ENCODE measurements at regions not wholly inside any gene's neighbourhood (a gene's known extent, or its start where the extent isn't known, plus 50 kb on each side); places are given as distances from the start of the nearest gene placed in this dataset.

GRCh38 chr1:199221371-199222150, 582.7 kb downstream of the PTPRC start:
- H3K27me3 ChIP-seq (ENCODE audit: control insufficient read depth, insufficient read depth, low read length): no peaks in the 10 kb centered on the region
- H3K4me1 ChIP-seq (ENCODE audit: control insufficient read depth, insufficient read depth, low read length): no peaks in the 10 kb centered on the region
- DNase-seq (ENCODE audit: low read depth, low spot score): no peak
- ChIA-PET POLR2A (no interaction called here), CTCF (interaction anchor here (1.1 kb wide), 1 partner anchor 284 kb away, joined by 3 read pairs; no protein-coding TSS in a partner anchor)
- H3K36me3 ChIP-seq (ENCODE audit: control insufficient read depth, insufficient read depth, low read length): no peaks in the 10 kb centered on the region
- intact Hi-C loops (cut with micrococcal nuclease; ENCODE audit: unreplicated experiment): no loop called here
- H3K4me3 ChIP-seq (ENCODE audit: low read depth in 2 of 2, low read length in 2 of 2): no peak overlapping the region
- no peaks in the 10 kb centered on the region for H3K9me3 ChIP-seq (ENCODE audit: control insufficient read depth, insufficient read depth, low read depth, low read length)
- in situ Hi-C loops (cut with HindIII; ENCODE audit: low pct_unique_long_range_greater_than_20kb, low sequenced_read_pairs): no loop called here
- no peak overlapping the region for H3K27ac ChIP-seq (ENCODE audit: low read length)
- TF ChIP-seq POLR2AphosphoS5 (IDR thresholded peaks at IDR 0.05; ENCODE audit: low read depth, low read length) (no peak), SIN3A (IDR thresholded peaks at IDR 0.05; ENCODE audit: borderline replicate concordance, insufficient read depth, low read depth, low read length) (no peak), TCF7L2 (IDR thresholded peaks at IDR 0.05; ENCODE audit: low read depth, low read length) (no peak), REST (IDR thresholded peaks at IDR 0.05; ENCODE audit: insufficient read depth in 1 of 2, low read depth in 2 of 2, low read length in 1 of 2) (no peak)
- TF ChIP-seq, protein P1, sequence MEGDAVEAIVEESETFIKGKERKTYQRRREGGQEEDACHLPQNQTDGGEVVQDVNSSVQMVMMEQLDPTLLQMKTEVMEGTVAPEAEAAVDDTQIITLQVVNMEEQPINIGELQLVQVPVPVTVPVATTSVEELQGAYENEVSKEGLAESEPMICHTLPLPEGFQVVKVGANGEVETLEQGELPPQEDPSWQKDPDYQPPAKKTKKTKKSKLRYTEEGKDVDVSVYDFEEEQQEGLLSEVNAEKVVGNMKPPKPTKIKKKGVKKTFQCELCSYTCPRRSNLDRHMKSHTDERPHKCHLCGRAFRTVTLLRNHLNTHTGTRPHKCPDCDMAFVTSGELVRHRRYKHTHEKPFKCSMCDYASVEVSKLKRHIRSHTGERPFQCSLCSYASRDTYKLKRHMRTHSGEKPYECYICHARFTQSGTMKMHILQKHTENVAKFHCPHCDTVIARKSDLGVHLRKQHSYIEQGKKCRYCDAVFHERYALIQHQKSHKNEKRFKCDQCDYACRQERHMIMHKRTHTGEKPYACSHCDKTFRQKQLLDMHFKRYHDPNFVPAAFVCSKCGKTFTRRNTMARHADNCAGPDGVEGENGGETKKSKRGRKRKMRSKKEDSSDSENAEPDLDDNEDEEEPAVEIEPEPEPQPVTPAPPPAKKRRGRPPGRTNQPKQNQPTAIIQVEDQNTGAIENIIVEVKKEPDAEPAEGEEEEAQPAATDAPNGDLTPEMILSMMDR (IDR thresholded peaks at IDR 0.05): no peak
- no TSS peak for BruUV-seq (replicated peaks)
- ATAC-seq: no peak

GRCh38 chr1:199223936-199224335, 585.1 kb downstream of the PTPRC start:
- no peaks in the 10 kb centered on the region for H3K36me3 ChIP-seq (ENCODE audit: control insufficient read depth, insufficient read depth, low read length)
- TF ChIP-seq SIN3A (IDR thresholded peaks at IDR 0.05; ENCODE audit: borderline replicate concordance, insufficient read depth, low read depth, low read length): no peak
- TF ChIP-seq, protein P1 (IDR thresholded peaks at IDR 0.05): no peak
- no peak for TF ChIP-seq POLR2AphosphoS5 (IDR thresholded peaks at IDR 0.05; ENCODE audit: low read depth, low read length)
- no peak for TF ChIP-seq TCF7L2 (IDR thresholded peaks at IDR 0.05; ENCODE audit: low read depth, low read length)
- in situ Hi-C loops (cut with HindIII; ENCODE audit: low pct_unique_long_range_greater_than_20kb, low sequenced_read_pairs) (no loop called here), intact Hi-C loops (cut with micrococcal nuclease; ENCODE audit: unreplicated experiment) (no loop called here)
- H3K4me1 ChIP-seq (ENCODE audit: control insufficient read depth, insufficient read depth, low read length): no peaks in the 10 kb centered on the region
- DNase-seq (ENCODE audit: low read depth, low spot score) (no peak), ATAC-seq (no peak)
- BruUV-seq (replicated peaks): no TSS peak
- no peak overlapping the region for H3K27ac ChIP-seq (ENCODE audit: low read length)
- H3K9me3 ChIP-seq (ENCODE audit: control insufficient read depth, insufficient read depth, low read depth, low read length): no peaks in the 10 kb centered on the region
- POLR2A ChIA-PET: no interaction called here
- no peak overlapping the region for H3K4me3 ChIP-seq (ENCODE audit: low read depth in 2 of 2, low read length in 2 of 2)
- CTCF ChIA-PET: no interaction called here
- H3K27me3 ChIP-seq (ENCODE audit: control insufficient read depth, insufficient read depth, low read length): no peaks in the 10 kb centered on the region
